ENCODE measurements at regions not wholly inside any gene's neighbourhood (a gene's known extent, or its start where the extent isn't known, plus 50 kb on each side); places are given as distances from the start of the nearest gene placed in this dataset.

DNA sequence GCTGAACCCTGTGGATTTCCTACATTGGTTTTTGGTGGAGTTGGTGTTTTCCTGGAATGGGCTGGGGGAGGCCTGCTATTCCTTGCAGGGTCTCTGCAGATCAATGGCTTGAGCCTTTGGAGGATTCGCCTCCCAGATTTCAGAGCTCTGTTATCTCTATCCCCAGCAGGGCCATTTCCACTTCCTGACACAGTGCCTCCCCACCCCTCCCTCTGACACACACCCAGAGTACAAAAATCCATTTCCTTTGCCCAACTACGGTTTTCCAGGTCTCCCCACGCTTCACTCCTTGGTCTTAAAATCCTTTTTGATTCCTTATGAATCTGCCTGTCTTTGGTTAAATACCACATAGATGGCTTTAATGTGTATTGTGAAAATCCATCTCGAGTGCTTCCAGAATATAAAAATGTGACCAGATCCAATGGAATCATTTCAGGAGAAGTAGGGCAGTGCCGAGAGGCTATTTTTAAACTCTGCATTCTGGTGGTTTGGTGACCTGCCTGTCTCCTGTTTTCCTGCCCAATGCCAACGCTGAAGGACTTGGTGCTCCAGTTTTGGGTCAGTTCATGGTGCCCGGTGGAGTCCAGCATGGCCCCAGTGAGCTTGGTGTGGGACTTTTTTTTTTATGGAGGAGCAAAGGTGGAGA, 60.9 kb downstream of the ARL4C start:
- Histone ChIP-seq H3K9me2 (replicated peaks; ENCODE audit: insufficient read depth, low read length) (no peaks in the 10 kb centered on the region), H3K4me1 (ENCODE audit: low read length) (no peaks in the 10 kb centered on the region), H3K27ac (ENCODE audit: low read length) (no peak overlapping the region), H3F3A (ENCODE audit: insufficient read depth, low read length) (no peaks in the 10 kb centered on the region), H3K79me2 (ENCODE audit: low read length) (no peaks in the 10 kb centered on the region), H3K36me3 (replicated peaks; ENCODE audit: insufficient read depth, low read length) (no peaks in the 10 kb centered on the region), H3K4me3 (ENCODE audit: low read length) (no peak overlapping the region), H4K20me1 (ENCODE audit: insufficient read depth, low read length) (no peaks in the 10 kb centered on the region), H3K27me3 (replicated peaks; ENCODE audit: insufficient read depth, low read length) (no peaks in the 10 kb centered on the region), H3K4me2 (ENCODE audit: low read depth, low read length) (no peak overlapping the region), H2AFZ (ENCODE audit: low read length) (no peak overlapping the region), H3K9ac (ENCODE audit: low read length) (no peak overlapping the region), H3K9me3 (replicated peaks; ENCODE audit: insufficient read depth, low read length) (no peaks in the 10 kb centered on the region)
- TF ChIP-seq EZH2 (optimal IDR thresholded peaks at IDR 0.05; ENCODE audit: low read depth, low read length) (no peak), EZH2phosphoT487 (IDR thresholded peaks at IDR 0.05; ENCODE audit: low read length) (no peak)
- TF ChIP-seq, protein P1, sequence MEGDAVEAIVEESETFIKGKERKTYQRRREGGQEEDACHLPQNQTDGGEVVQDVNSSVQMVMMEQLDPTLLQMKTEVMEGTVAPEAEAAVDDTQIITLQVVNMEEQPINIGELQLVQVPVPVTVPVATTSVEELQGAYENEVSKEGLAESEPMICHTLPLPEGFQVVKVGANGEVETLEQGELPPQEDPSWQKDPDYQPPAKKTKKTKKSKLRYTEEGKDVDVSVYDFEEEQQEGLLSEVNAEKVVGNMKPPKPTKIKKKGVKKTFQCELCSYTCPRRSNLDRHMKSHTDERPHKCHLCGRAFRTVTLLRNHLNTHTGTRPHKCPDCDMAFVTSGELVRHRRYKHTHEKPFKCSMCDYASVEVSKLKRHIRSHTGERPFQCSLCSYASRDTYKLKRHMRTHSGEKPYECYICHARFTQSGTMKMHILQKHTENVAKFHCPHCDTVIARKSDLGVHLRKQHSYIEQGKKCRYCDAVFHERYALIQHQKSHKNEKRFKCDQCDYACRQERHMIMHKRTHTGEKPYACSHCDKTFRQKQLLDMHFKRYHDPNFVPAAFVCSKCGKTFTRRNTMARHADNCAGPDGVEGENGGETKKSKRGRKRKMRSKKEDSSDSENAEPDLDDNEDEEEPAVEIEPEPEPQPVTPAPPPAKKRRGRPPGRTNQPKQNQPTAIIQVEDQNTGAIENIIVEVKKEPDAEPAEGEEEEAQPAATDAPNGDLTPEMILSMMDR (IDR thresholded peaks at IDR 0.05; ENCODE audit: low read length): no peak
- DNase-seq: no peak

DNA sequence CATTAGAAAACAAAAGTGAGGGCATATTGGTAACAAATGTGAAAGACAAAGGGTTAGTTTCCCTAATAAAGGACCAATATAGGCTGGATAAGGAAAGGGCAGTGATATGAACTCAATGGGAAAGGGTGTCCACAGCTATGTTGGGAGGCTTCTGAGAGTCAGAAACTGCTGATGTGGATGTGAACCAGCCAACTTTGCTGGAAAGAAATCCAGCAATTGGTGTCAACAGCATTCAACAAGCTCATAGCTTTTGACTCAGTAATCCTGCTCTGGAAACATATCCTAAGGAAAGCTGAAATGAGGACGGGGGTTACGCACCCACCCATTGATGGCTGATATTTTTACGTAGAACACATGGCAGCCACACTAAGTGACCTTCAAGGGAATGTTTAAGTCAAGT, 63.7 kb downstream of the ARL4C start:
- no peaks in the 10 kb centered on the region for H4K20me1 ChIP-seq (ENCODE audit: insufficient read depth, low read length)
- no peak overlapping the region for H3K4me3 ChIP-seq (ENCODE audit: low read length)
- H3K79me2 ChIP-seq (ENCODE audit: low read length): no peaks in the 10 kb centered on the region
- H3F3A ChIP-seq (ENCODE audit: insufficient read depth, low read length): no peaks in the 10 kb centered on the region
- no peak overlapping the region for H2AFZ ChIP-seq (ENCODE audit: low read length)
- H3K9me3 ChIP-seq (replicated peaks; ENCODE audit: insufficient read depth, low read length): no peaks in the 10 kb centered on the region
- H3K4me2 ChIP-seq (ENCODE audit: low read depth, low read length): no peak overlapping the region
- no peaks in the 10 kb centered on the region for H3K36me3 ChIP-seq (replicated peaks; ENCODE audit: insufficient read depth, low read length)
- no peaks in the 10 kb centered on the region for H3K27me3 ChIP-seq (replicated peaks; ENCODE audit: insufficient read depth, low read length)
- H3K9me2 ChIP-seq (replicated peaks; ENCODE audit: insufficient read depth, low read length): no peaks in the 10 kb centered on the region
- DNase-seq: no peak
- no peak overlapping the region for H3K9ac ChIP-seq (ENCODE audit: low read length)
- H3K4me1 ChIP-seq (ENCODE audit: low read length): no peaks in the 10 kb centered on the region
- no peak overlapping the region for H3K27ac ChIP-seq (ENCODE audit: low read length)
- TF ChIP-seq EZH2phosphoT487 (IDR thresholded peaks at IDR 0.05; ENCODE audit: low read length) (no peak), EZH2 (optimal IDR thresholded peaks at IDR 0.05; ENCODE audit: low read depth, low read length) (no peak)
- TF ChIP-seq, protein P1 (IDR thresholded peaks at IDR 0.05; ENCODE audit: low read length): no peak

DNA sequence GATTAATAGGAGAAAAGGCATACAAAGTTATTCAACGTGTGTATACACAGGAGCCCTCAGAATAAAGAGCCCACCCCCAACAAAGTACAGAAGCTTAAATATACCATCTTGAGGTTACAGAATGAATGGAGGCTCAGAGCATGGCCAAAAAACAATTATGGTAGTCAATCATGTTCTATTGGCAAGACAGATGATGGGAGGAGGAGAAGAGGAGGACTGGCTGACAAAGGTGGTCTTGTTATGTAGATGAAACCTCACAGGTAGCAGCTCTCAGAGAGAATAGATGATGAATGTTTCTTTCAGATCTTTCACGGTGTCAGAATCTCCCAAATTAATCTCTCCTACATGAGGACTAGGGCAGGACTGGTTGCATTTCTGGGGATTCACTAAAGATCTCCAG, 66.0 kb downstream of the ARL4C start:
- H3K27ac ChIP-seq (ENCODE audit: low read length): no peak overlapping the region
- no peaks in the 10 kb centered on the region for H4K20me1 ChIP-seq (ENCODE audit: insufficient read depth, low read length)
- peaks cover 5% of the 10 kb centered on the region; the same call in 1 of the 2 replicates for H3F3A ChIP-seq (ENCODE audit: insufficient read depth, low read length)
- no peak overlapping the region for H3K4me3 ChIP-seq (ENCODE audit: low read length)
- no peaks in the 10 kb centered on the region for H3K9me2 ChIP-seq (replicated peaks; ENCODE audit: insufficient read depth, low read length)
- H3K27me3 ChIP-seq (replicated peaks; ENCODE audit: insufficient read depth, low read length): no peaks in the 10 kb centered on the region
- H3K9me3 ChIP-seq (replicated peaks; ENCODE audit: insufficient read depth, low read length): no peaks in the 10 kb centered on the region
- no peak overlapping the region for H3K9ac ChIP-seq (ENCODE audit: low read length)
- TF ChIP-seq, protein P1 (IDR thresholded peaks at IDR 0.05; ENCODE audit: low read length): no peak
- no peak for TF ChIP-seq EZH2phosphoT487 (IDR thresholded peaks at IDR 0.05; ENCODE audit: low read length)
- H3K4me1 ChIP-seq (ENCODE audit: low read length): peaks cover 18% of the 10 kb centered on the region
- no peak for DNase-seq
- H3K36me3 ChIP-seq (replicated peaks; ENCODE audit: insufficient read depth, low read length): no peaks in the 10 kb centered on the region
- H2AFZ ChIP-seq (ENCODE audit: low read length): no peak overlapping the region
- H3K79me2 ChIP-seq (ENCODE audit: low read length): no peaks in the 10 kb centered on the region
- H3K4me2 ChIP-seq (ENCODE audit: low read depth, low read length): no peak overlapping the region
